ACC112 (cell line): ENCODE measurements at regions not wholly inside any gene's neighbourhood (a gene's known extent, or its start where the extent isn't known, plus 50 kb on each side); places are given as distances from the start of the nearest gene placed in this dataset.

Experiments used
- H2AFZ ChIP-seq: fragments of 200-600 bp; sonication (generic); one replicate; pipeline ENCODE4 v1.6.0; 2017; ENCODE audit warnings: antibody characterized with exemption, low read length; ENCODE audit not compliant: unreplicated experiment
- H3K27ac ChIP-seq: fragments of 200-600 bp; sonication (generic); 2 replicates; pipeline ENCODE4 v1.5.1; 2014; ENCODE audit warnings: low read depth, mild to moderate bottlenecking, antibody characterized with exemption, low read length, moderate library complexity
- H3K27me3 ChIP-seq: fragments of 200-600 bp; sonication (generic); 2 replicates; pipeline ENCODE4 v1.6.1; 2014; ENCODE audit warnings: mild to moderate bottlenecking, antibody characterized with exemption, low read length, moderate library complexity, mixed read lengths; ENCODE audit not compliant: insufficient read depth
- H3K36me3 ChIP-seq: fragments of 200-600 bp; sonication (generic); 2 replicates; pipeline ENCODE4 v1.6.1; 2016; ENCODE audit warnings: mild to moderate bottlenecking, antibody characterized with exemption, low read length, moderate library complexity, mixed read lengths; ENCODE audit not compliant: insufficient read depth
- H3K4me1 ChIP-seq: fragments of 200-600 bp; sonication (generic); one replicate; pipeline ENCODE4 v1.6.1; 2016; ENCODE audit warnings: low read length, mixed read lengths; ENCODE audit not compliant: insufficient read depth, unreplicated experiment, control insufficient read depth
- H3K4me3 ChIP-seq: fragments of 200-600 bp; sonication (generic); 2 replicates; pipeline ENCODE4 v1.5.1; 2014; ENCODE audit warnings: mild to moderate bottlenecking, low read depth, low read length
- H3K79me2 ChIP-seq: fragments of 200-600 bp; sonication (generic); one replicate; pipeline ENCODE4 v1.6.0; 2016; ENCODE audit warnings: low read length; ENCODE audit not compliant: control insufficient read depth, unreplicated experiment, insufficient read depth

DNA sequence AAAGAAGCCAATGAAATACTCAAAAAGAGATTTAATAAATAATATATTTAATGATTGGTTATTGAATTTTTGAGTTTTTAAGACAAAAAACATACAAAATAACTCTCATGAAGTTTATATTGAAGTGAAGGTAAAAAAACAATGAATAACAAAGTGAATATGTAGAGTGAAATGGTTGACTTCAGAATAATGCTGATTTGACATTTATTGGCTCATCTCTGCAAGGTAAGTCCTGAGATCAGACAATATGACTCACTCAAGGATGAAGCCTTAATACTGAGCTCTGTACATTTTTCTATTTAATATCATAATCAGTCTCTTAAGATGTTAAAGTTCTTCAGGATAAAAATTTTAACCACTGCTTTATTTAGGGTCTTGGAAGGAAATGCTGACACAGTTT is 1398.9 kb upstream of the PCDH9 start:
- no peak overlapping the region for H3K4me3 ChIP-seq
- H3K36me3 ChIP-seq = no peaks in the 10 kb centered on the region
- H3K79me2 ChIP-seq = no peaks in the 10 kb centered on the region
- no peak overlapping the region for H3K27ac ChIP-seq
- H3K4me1 ChIP-seq = no peaks in the 10 kb centered on the region
- H3K27me3 ChIP-seq = no peaks in the 10 kb centered on the region
- no peak overlapping the region for H2AFZ ChIP-seq

DNA sequence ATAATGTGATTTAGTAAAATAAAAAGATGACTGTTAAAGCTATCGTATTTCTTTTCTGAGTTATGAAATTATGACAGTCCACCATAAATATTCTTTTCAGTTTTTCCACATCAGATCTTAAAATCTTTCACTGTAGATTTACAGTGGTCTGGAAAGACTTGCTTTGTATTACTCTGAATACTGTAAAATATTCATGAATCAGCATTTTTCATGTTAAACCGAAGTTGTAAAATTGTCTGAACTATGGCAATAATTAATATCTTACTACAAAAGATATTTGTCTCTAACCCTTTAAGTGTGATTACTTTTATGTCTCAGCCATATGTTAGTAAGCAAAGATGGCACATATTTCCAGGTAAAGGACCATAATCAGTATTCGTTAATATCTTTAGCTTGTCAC is 1397.2 kb upstream of the PCDH9 start:
- no peaks in the 10 kb centered on the region for H3K36me3 ChIP-seq
- no peaks in the 10 kb centered on the region for H3K27me3 ChIP-seq
- no peaks in the 10 kb centered on the region for H3K4me1 ChIP-seq
- H2AFZ ChIP-seq = no peak overlapping the region
- H3K4me3 ChIP-seq = no peak overlapping the region
- no peak overlapping the region for H3K27ac ChIP-seq
- no peaks in the 10 kb centered on the region for H3K79me2 ChIP-seq

GRCh38 chr13:68616600-68617222 is 1386.6 kb upstream of the PCDH9 start:
- no peaks in the 10 kb centered on the region; the same call in 1 of the 2 replicates for H3K27me3 ChIP-seq
- H3K79me2 ChIP-seq = no peaks in the 10 kb centered on the region
- no peaks in the 10 kb centered on the region for H3K4me1 ChIP-seq

DNA sequence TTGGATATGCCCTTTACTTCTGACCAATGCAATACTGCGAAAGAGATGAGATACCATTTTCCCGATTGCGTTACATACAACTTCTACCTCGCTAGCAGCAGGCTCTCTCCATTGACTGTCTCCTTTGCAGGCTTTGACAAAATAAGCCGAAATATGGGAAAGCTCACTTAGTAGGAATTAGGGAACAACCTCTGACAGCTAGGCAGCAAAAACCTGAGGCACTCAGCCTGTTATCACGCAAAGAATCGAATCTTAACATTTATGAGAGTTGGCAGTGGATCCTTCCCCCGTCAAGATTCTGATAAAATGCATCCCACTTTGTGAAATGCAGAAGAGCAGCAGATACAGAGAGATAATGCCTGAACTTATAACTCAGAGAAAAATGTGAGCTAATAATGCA is 1379.5 kb upstream of the PCDH9 start:
- Histone ChIP-seq H3K27me3 (no peaks in the 10 kb centered on the region; the same call in 1 of the 2 replicates), H3K27ac (no peak overlapping the region), H3K4me3 (no peak overlapping the region), H3K36me3 (no peaks in the 10 kb centered on the region), H2AFZ (no peak overlapping the region), H3K79me2 (no peaks in the 10 kb centered on the region), H3K4me1 (no peaks in the 10 kb centered on the region)

More at GRCh38 chr13:68616600-68617222, 1386.6 kb upstream of the PCDH9 start:
- Histone ChIP-seq H2AFZ (no peak overlapping the region), H3K27ac (no peak overlapping the region), H3K4me3 (no peak overlapping the region), H3K36me3 (no peaks in the 10 kb centered on the region)

GRCh38 chr13:68608147-68608546 is 1378.0 kb upstream of the PCDH9 start:
- Histone ChIP-seq H3K4me3 (peak overlapping the region; percentile 56; the same call in 1 of the 2 replicates), H3K36me3 (no peaks in the 10 kb centered on the region), H2AFZ (no peak overlapping the region), H3K79me2 (no peaks in the 10 kb centered on the region), H3K4me1 (no peaks in the 10 kb centered on the region), H3K27ac (no peak overlapping the region), H3K27me3 (no peaks in the 10 kb centered on the region)

DNA sequence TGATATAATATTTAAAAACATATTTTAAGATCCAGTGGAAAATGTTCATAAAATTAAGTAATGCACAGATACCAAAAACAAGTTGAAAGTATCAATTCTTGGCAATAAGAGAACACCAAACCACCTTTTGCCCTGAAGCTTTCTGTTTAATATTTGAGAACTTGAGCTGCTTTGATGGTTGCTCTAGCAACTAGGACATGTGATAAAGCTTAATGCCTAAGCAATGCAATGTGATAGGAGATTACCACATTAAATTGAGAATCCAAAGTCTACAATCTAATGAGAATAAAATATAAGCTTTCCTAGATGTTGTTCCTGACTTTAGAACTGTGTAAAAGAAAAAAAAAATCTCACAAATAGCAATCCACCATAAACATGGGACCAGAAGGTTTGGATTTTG is 1367.5 kb upstream of the PCDH9 start:
- Histone ChIP-seq H2AFZ (no peak overlapping the region), H3K27me3 (no peaks in the 10 kb centered on the region), H3K79me2 (no peaks in the 10 kb centered on the region), H3K36me3 (no peaks in the 10 kb centered on the region), H3K27ac (no peak overlapping the region), H3K4me3 (no peak overlapping the region), H3K4me1 (no peaks in the 10 kb centered on the region)

DNA sequence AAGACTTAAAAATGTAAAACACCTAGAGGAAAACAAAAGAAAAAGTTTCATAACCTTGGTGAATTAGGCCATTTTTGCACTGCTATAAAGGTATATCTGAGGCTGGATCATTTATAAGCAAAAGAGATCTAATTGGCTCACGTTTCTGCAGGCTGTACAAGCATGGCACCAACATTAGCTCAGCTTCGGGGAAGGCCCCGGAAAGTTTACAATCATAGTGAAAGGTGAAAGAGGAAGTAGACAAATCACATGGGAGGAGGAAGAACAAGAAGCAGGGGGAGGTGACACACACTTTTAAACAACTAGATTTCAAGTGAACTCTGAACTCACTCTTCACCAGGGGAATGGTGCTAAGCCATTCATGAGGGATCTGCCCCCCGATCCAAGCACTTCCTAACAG is 1358.5 kb upstream of the PCDH9 start:
- no peaks in the 10 kb centered on the region for H3K4me1 ChIP-seq
- H3K79me2 ChIP-seq = no peaks in the 10 kb centered on the region
- H3K36me3 ChIP-seq = no peaks in the 10 kb centered on the region
- H3K4me3 ChIP-seq = no peak overlapping the region; the same call in 1 of the 2 replicates
- no peaks in the 10 kb centered on the region for H3K27me3 ChIP-seq
- no peak overlapping the region for H3K27ac ChIP-seq
- H2AFZ ChIP-seq = no peak overlapping the region

- Histone ChIP-seq H3K36me3 (no peaks in the 10 kb centered on the region), H3K4me3 (no peak overlapping the region), H3K27ac (no peak overlapping the region), H3K79me2 (no peaks in the 10 kb centered on the region), H2AFZ (no peak overlapping the region), H3K27me3 (no peaks in the 10 kb centered on the region), H3K4me1 (no peaks in the 10 kb centered on the region)
Observed at GRCh38 chr13:68584776-68585175, 1354.6 kb upstream of the PCDH9 start.

GRCh38 chr13:68574053-68574452 is 1343.9 kb upstream of the PCDH9 start:
- Histone ChIP-seq H3K79me2 (no peaks in the 10 kb centered on the region), H3K4me1 (no peaks in the 10 kb centered on the region), H3K4me3 (no peak overlapping the region), H3K27me3 (no peaks in the 10 kb centered on the region), H3K27ac (no peak overlapping the region), H2AFZ (no peak overlapping the region), H3K36me3 (no peaks in the 10 kb centered on the region)

DNA sequence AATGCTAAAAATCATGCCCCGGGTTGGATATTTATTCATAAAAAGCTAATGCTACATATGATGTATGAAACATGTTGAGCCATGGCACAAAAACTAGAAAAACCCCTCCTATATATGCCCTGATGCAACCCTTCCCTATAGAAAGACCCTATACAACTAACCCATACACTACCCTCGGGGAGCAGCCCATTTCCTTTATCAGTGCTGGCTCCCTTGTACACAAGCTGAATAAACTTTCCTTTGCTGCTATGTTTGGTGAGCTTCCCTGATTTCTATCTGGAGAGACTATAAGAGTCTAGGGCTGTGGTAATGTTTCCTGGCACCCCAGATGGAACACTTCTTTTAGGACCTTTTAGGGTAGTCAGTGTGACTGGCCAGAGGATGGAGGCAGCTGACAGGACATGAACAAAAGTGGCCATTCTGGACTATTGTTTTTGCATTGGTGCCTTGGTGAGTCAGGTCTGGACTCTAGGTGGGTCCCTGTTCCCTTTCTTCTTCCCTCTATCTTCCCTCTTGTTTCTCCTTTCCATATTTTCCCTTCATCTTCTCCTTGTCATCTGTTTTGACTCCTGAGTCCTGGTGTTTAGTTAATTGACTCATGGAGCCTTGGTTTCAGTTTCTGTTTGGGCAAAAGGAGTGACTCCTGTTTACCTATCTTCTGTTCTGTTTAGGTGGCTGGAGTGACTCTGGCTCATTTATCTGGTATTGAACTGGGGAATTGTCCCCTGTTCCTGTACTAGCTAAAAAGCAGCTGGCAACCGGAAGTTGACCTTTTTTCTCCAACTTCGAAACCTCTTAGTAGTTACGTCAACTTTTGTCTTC is 1321.8 kb upstream of the PCDH9 start:
- Histone ChIP-seq H3K27ac (no peak overlapping the region), H3K4me3 (peak overlapping the region; percentile 42), H2AFZ (no peak overlapping the region)

DNA sequence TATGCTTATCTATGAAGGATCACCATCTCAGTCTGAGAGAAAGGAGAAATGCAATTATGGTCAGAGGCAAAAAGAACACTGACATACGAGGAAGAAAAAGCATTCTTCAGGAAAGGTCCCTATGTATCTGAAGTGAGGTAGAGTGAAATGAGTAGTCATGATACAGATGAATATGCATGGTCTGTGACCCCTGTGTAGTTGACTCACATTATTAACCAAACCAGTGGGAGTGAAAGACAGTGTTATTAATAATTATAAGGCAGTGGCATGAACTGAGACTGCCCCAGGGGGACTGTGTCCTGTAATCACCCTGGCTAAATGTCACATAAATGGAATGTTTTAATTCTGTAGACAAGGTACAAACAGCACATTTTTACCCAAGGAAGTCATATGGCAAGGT is 1320.2 kb upstream of the PCDH9 start:
- no peaks in the 10 kb centered on the region for H3K36me3 ChIP-seq
- no peak overlapping the region for H3K27ac ChIP-seq
- no peaks in the 10 kb centered on the region for H3K27me3 ChIP-seq
- H3K79me2 ChIP-seq = no peaks in the 10 kb centered on the region
- no peak overlapping the region for H2AFZ ChIP-seq
- no peaks in the 10 kb centered on the region for H3K4me1 ChIP-seq
- no peak overlapping the region for H3K4me3 ChIP-seq

More for the DNA sequence above, 1321.8 kb upstream of the PCDH9 start:
- Histone ChIP-seq H3K27me3 (no peaks in the 10 kb centered on the region), H3K36me3 (no peaks in the 10 kb centered on the region), H3K79me2 (no peaks in the 10 kb centered on the region), H3K4me1 (no peaks in the 10 kb centered on the region)
